ENCODE measurements at regions not wholly inside any gene's neighbourhood (a gene's known extent, or its start where the extent isn't known, plus 50 kb on each side); places are given as distances from the start of the nearest gene placed in this dataset.

DNA sequence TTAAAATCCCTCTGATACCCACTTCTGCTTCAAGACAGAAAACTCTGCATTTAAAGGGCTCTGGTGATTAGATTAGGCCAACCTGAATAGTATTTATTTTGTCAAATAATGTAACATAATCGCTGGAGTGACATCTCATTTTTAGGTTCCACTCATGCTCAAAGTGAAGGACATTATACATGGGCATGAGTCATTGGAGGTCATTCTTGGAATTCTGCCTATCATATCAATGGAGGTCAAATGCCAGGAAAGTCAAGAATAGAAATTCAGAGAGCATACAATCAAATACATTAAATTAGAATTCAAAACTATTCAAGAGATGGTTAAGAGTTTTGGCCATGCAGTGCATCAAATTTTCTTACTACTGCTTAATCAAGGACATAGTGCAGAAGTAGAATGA lies 50.8 kb upstream of the PRSS1 start:
- ATAC-seq: no peak
- H3K27ac Mint-ChIP-seq: no peak overlapping the region
- H3K9me3 Mint-ChIP-seq: no peaks in the 10 kb centered on the region
- DNase-seq (ENCODE audit: low spot score in 2 of 2): no peak
- H3K36me3 Mint-ChIP-seq: no peaks in the 10 kb centered on the region

DNA sequence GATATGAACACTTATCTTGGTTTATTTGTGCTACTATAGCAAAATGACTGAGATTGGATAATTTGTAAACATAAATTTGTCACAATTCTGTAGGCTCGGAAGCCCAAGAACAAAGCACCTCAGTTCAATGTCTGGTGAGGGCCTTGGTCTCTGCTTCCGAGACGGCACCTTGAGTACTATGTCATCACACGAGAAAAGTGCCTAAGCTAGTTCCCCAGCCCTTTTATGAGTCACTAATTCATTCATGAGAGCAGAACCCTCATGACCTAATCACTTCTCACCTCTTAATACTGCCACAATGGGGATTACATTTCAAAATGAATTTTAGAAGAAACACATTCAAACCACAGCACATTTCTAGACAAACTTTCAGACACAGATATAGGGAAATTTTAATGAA lies 52.0 kb upstream of the PRSS1 start:
- Mint-ChIP-seq H3K27ac (no peak overlapping the region), H3K9me3 (no peaks in the 10 kb centered on the region), H3K36me3 (no peaks in the 10 kb centered on the region)
- peak in 1 of 2 donors; percentile 41 for ATAC-seq
- no peak for DNase-seq (ENCODE audit: low spot score in 2 of 2)

DNA sequence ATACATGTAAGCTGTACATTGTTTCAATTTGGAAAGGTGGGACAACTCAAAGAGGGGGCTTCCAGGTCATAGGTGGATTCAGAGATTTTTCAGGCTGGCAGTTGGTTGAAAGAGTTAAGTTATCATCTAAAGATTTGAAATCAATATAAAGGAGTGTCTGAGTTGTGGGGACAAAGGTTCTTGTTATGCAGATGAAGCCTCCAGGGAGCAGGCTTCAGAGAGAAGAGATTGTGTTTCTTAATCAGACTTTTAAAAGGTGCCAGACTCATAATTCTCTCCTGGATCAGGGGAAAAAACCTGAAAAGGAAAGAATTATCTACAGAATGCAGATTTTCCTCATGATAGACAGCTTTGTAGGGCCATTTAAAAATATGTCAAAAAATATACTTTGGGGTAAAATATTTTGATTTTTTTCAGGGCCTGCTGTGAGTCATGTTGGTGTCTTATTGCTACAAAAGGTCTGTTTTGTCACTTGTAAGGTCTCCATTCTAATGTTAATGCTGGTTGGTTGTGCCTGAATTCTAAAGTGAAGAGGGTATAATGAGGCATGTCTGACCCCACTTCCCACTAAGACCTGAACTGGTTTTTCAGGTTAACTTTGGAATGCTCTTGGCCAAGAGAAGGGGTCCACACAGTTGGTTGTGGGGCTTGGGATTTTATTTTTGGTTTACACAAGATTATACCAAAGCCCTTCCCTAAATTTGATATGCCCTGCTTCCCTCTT lies 52.7 kb upstream of the PRSS1 start:
- Mint-ChIP-seq H3K36me3 (no peaks in the 10 kb centered on the region), H3K27ac (no peak overlapping the region), H3K9me3 (no peaks in the 10 kb centered on the region)
- no peak for ATAC-seq
- no peak for DNase-seq (ENCODE audit: low spot score in 2 of 2)

GRCh38 chr7:142693911-142694310 lies 55.4 kb upstream of the PRSS1 start:
- no peaks in the 10 kb centered on the region for H3K36me3 Mint-ChIP-seq
- ATAC-seq: no peak
- DNase-seq (ENCODE audit: low spot score in 2 of 2): no peak
- H3K27ac Mint-ChIP-seq: no peak overlapping the region
- H3K9me3 Mint-ChIP-seq: no peaks in the 10 kb centered on the region

- Mint-ChIP-seq H3K9me3 (no peaks in the 10 kb centered on the region), H3K36me3 (no peaks in the 10 kb centered on the region), H3K27ac (peak overlapping the region; percentile 50 to 57)
- DNase-seq (ENCODE audit: low spot score in 2 of 2) (no peak), ATAC-seq (no peak)
Observed at GRCh38 chr7:142690554-142691182, 58.6 kb upstream of the PRSS1 start.

- H3K27ac Mint-ChIP-seq: no peak overlapping the region
- H3K36me3 Mint-ChIP-seq: no peaks in the 10 kb centered on the region
Observed at GRCh38 chr7:142689439-142690120, 59.7 kb upstream of the PRSS1 start.

DNA sequence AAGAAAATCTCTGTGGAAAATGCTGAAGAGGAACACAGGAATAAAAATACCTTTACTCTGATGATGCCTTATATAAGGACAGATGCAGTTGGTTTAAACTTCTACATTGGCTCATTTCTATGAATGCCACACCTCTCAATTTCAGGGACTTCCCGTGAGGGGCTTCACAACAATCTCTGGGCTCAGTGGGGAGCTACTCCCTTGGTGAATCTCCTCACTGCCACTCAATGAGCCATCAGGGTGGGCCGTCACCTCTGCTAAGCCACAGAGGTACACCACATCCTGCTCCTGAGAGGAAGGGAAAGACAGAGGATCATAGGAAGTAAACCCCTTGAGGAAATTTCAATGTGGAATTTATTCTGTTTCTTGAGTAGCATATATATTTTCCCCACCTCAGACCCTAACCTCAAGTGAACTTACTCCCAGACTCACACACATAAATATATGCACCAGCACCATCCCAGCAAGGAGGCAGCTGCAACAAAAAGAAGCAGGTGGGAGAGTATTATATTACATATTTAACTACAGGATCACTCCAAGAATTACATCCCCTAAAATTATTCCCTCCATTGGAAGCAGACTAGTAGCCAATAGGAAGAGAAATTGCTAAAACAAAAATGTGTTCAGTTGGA lies 63.3 kb upstream of the PRSS1 start:
- H3K27ac Mint-ChIP-seq: no peak overlapping the region

More at GRCh38 chr7:142689439-142690120, 59.7 kb upstream of the PRSS1 start:
- H3K9me3 Mint-ChIP-seq: no peaks in the 10 kb centered on the region
- ATAC-seq: no peak
- DNase-seq (ENCODE audit: low spot score in 2 of 2): no peak

GRCh38 chr7:142681314-142682092 lies 67.8 kb upstream of the PRSS1 start:
- ATAC-seq: no peak
- no peak for DNase-seq (ENCODE audit: low spot score in 2 of 2)
- Mint-ChIP-seq H3K9me3 (no peaks in the 10 kb centered on the region), H3K36me3 (no peaks in the 10 kb centered on the region), H3K27ac (peak overlapping the region in 1 of 2 donors; percentile 39)

More for the DNA sequence above, 63.3 kb upstream of the PRSS1 start:
- ATAC-seq (peak in 1 of 2 donors; percentile 28), DNase-seq (ENCODE audit: low spot score in 2 of 2) (no peak)
- H3K36me3 Mint-ChIP-seq: no peaks in the 10 kb centered on the region
- no peaks in the 10 kb centered on the region for H3K9me3 Mint-ChIP-seq

- Mint-ChIP-seq H3K27ac (peak overlapping the region in 1 of 2 donors; percentile 74), H3K9me3 (no peaks in the 10 kb centered on the region), H3K36me3 (no peaks in the 10 kb centered on the region)
- no peak for ATAC-seq
- no peak for DNase-seq (ENCODE audit: low spot score in 2 of 2)
Observed at GRCh38 chr7:142671506-142671905, 77.8 kb upstream of the PRSS1 start.

DNA sequence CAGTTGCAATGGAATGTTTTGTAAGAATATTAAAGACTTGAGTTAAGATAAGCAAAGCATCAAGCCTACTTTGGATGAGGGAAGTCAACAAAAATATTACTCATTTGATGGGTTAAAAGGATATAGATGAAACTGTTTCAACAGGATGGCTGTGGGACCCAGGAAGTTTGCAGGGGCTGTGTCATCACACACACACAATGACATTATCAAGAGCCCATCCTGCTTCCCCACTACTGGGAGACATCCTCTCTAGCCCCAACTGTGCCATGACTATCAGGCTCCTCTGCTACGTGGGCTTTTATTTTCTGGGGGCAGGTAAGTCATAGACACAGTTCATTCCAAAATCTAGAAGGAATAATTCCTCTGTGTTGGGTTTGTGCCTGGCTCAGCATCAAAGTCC lies 78.8 kb upstream of the PRSS1 start:
- H3K9me3 Mint-ChIP-seq: no peaks in the 10 kb centered on the region
- DNase-seq (ENCODE audit: low spot score in 2 of 2): no peak
- H3K36me3 Mint-ChIP-seq: no peaks in the 10 kb centered on the region
- peak in 1 of 2 donors; percentile 66 for ATAC-seq
- H3K27ac Mint-ChIP-seq: peak overlapping the region in 1 of 2 donors; percentile 74

DNA sequence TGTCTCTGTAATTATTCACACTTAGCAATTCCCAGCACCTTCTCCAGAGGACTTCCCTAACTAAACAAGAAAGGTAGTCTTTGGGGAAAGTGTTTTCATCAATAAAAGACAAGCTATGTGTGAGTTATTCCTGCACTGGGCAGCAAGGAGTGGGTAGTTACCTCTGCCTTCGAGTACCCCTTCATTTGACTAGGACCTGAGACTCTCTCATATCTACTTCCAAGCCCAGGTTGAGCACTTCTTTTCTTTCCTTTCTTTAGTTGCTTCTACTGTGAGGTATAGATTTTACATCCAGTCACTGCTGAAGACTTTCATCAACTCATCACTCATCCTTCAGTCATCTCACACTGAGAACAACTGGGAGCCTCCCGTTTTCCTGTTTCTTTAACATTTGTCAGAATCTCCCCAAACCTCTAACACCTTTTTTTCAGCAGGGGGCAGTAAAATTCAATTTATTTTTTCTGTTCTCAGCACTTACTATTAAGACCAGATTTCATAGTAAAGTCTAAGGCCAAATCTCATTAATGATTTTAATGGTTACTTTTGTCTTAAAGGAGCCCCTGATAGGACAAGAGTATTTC lies 80.1 kb upstream of the PRSS1 start:
- ATAC-seq (peak in 1 of 2 donors; percentile 65), DNase-seq (ENCODE audit: low spot score in 2 of 2) (no peak)
- H3K36me3 Mint-ChIP-seq: no peaks in the 10 kb centered on the region
- no peak overlapping the region for H3K27ac Mint-ChIP-seq
- no peaks in the 10 kb centered on the region for H3K9me3 Mint-ChIP-seq

DNA sequence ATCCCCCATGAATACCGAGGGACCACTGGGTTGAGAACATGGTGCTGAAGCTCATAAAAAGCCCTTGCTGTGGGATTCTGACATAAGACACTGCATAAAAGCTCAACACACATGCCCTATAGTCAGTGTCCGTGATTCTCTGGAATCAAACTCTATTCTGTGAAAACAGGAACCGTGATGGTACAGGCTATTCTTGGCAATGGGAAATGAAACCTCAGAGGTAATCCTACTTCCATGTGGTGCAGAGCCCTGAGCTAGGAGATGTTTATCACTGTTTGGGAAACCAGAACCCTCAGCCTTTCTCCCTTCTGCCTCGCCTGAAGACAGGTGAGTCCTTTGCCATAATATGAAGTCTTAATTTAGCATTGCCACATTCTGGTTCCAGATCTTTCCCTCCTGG lies 80.8 kb upstream of the PRSS1 start:
- Mint-ChIP-seq H3K9me3 (no peaks in the 10 kb centered on the region), H3K27ac (no peak overlapping the region), H3K36me3 (no peaks in the 10 kb centered on the region)
- DNase-seq (ENCODE audit: low spot score in 2 of 2): no peak
- no peak for ATAC-seq

DNA sequence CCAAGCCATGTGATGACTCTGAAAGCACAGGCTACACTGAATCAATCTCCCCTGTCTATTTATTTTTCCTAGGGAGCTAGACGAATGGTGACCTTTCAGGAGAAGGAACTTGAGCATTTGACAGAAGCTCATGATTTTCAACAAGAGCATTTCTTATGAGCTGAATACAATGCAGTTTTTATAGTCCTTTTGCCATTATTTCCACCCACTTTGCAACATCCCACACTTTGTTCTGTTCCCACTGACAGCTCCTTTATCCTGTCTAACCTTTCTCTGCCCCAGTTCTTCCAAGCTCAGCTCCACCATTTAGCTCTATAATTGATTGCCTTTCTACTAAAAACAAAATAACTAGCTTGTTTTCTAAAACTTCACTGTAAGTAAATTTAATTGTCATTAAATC lies 91.9 kb upstream of the PRSS1 start:
- no peak for DNase-seq (ENCODE audit: low spot score in 2 of 2)
- Mint-ChIP-seq H3K36me3 (no peaks in the 10 kb centered on the region), H3K27ac (no peak overlapping the region), H3K9me3 (no peaks in the 10 kb centered on the region)
- ATAC-seq: no peak

- Mint-ChIP-seq H3K9me3 (no peaks in the 10 kb centered on the region), H3K36me3 (no peaks in the 10 kb centered on the region), H3K27ac (peak overlapping the region in 1 of 2 donors; percentile 19)
- DNase-seq (ENCODE audit: low spot score in 2 of 2) (no peak), ATAC-seq (no peak)
Observed at GRCh38 chr7:142654398-142654797, 94.9 kb upstream of the PRSS1 start.

DNA sequence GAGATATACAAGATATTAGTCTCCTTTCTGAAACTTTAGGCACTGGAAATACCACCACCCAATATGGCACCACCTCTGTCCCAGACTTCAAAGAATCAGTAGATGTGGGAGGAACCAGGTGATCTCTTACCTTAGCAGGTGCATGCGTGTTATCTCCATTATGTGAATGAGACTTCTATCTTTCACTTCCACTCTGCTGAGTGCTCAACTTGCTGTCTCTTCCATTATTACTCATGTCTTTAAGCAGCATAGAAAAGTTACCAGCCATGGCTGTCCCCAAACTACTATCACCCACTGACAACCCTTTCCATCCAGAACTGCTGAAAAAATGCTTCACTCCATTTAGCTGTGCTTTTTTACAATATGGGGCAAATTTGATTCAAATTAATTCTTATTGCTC lies 101.5 kb upstream of the PRSS1 start:
- peak in 1 of 2 donors; percentile 38 for ATAC-seq
- H3K9me3 Mint-ChIP-seq: no peaks in the 10 kb centered on the region
- H3K27ac Mint-ChIP-seq: no peak overlapping the region
- H3K36me3 Mint-ChIP-seq: no peaks in the 10 kb centered on the region
- no peak for DNase-seq (ENCODE audit: low spot score in 2 of 2)

Measured in activated naive CD4-positive, alpha-beta T cell treated with anti-CD3 and anti-CD28 coated beads, Interleukin-2, amount 50 U/mL, for 72 hours (primary cell).